ENCODE measurements at regions not wholly inside any gene's neighbourhood (a gene's known extent, or its start where the extent isn't known, plus 50 kb on each side); places are given as distances from the start of the nearest gene placed in this dataset.

- H3K4me1 ChIP-seq (ENCODE audit: insufficient read depth, low read length): no peaks in the 10 kb centered on the region
- no peaks in the 10 kb centered on the region for H3K36me3 ChIP-seq (ENCODE audit: insufficient read depth, low read length)
- intact Hi-C loops (cut with DNase I, micrococcal nuclease): no loop called here
- Mint-ChIP-seq H3K4me1 (ENCODE audit: low read depth) (no peaks in the 10 kb centered on the region), H3K9me3 (no peaks in the 10 kb centered on the region), H3K27ac (no peak overlapping the region), H3K4me3 (no peak overlapping the region), H3K27me3 (no peaks in the 10 kb centered on the region), H3K36me3 (ENCODE audit: low read depth) (no peaks in the 10 kb centered on the region)
- no peak for TF ChIP-seq CTCF (IDR thresholded peaks at IDR 0.05)
- H3K27me3 ChIP-seq (ENCODE audit: control insufficient read depth in 1 of 2, insufficient read depth in 2 of 2, low read length in 2 of 2): no peaks in the 10 kb centered on the region
- no peak overlapping the region for H3K4me3 ChIP-seq (ENCODE audit: low read length)
- ChIA-PET POLR2A (no interaction called here), CTCF (no interaction called here)
- no peak overlapping the region for H3K27ac ChIP-seq (ENCODE audit: low read depth in 1 of 2, low read length in 2 of 2)
- ATAC-seq (ENCODE audit: poor library complexity) (no peak), DNase-seq (no peak)
- H3K9me3 ChIP-seq (ENCODE audit: control insufficient read depth in 1 of 2, insufficient read depth in 1 of 2, low read length in 2 of 2): no peaks in the 10 kb centered on the region
These were observed 297.5 kb downstream of the PCNX1 start for GRCh38 chr14:71204768-71205167.

- H3K4me1 Mint-ChIP-seq (ENCODE audit: low read depth): no peaks in the 10 kb centered on the region
- Histone ChIP-seq H3K27me3 (ENCODE audit: control insufficient read depth in 1 of 2, insufficient read depth in 2 of 2, low read length in 2 of 2) (no peaks in the 10 kb centered on the region), H3K4me1 (ENCODE audit: insufficient read depth, low read length) (no peaks in the 10 kb centered on the region), H3K36me3 (ENCODE audit: insufficient read depth, low read length) (no peaks in the 10 kb centered on the region), H3K27ac (ENCODE audit: low read depth in 1 of 2, low read length in 2 of 2) (no peak overlapping the region), H3K4me3 (ENCODE audit: low read length) (no peak overlapping the region), H3K9me3 (ENCODE audit: control insufficient read depth in 1 of 2, insufficient read depth in 1 of 2, low read length in 2 of 2) (no peaks in the 10 kb centered on the region)
- H3K27me3 Mint-ChIP-seq: no peaks in the 10 kb centered on the region
- ATAC-seq (ENCODE audit: poor library complexity) (no peak), DNase-seq (no peak)
- intact Hi-C loops (cut with DNase I, micrococcal nuclease): no loop called here
- no peak for TF ChIP-seq CTCF (IDR thresholded peaks at IDR 0.05)
- no peak overlapping the region for H3K4me3 Mint-ChIP-seq
- H3K36me3 Mint-ChIP-seq (ENCODE audit: low read depth): no peaks in the 10 kb centered on the region
- H3K9me3 Mint-ChIP-seq: no peaks in the 10 kb centered on the region
- H3K27ac Mint-ChIP-seq: no peak overlapping the region
- POLR2A ChIA-PET: no interaction called here
- CTCF ChIA-PET: no interaction called here
These were observed 298.9 kb downstream of the PCNX1 start for GRCh38 chr14:71206123-71206522.

GRCh38 chr14:71206766-71207371, 299.6 kb downstream of the PCNX1 start:
- DNase-seq (no peak), ATAC-seq (ENCODE audit: poor library complexity) (no peak)
- no peaks in the 10 kb centered on the region for H3K9me3 ChIP-seq (ENCODE audit: control insufficient read depth in 1 of 2, insufficient read depth in 1 of 2, low read length in 2 of 2)
- ChIA-PET POLR2A (no interaction called here), CTCF (no interaction called here)
- H3K4me3 Mint-ChIP-seq: no peak overlapping the region
- no peaks in the 10 kb centered on the region for H3K4me1 ChIP-seq (ENCODE audit: insufficient read depth, low read length)
- H3K36me3 Mint-ChIP-seq (ENCODE audit: low read depth): no peaks in the 10 kb centered on the region
- H3K27ac Mint-ChIP-seq: no peak overlapping the region
- no peak overlapping the region for H3K4me3 ChIP-seq (ENCODE audit: low read length)
- no peaks in the 10 kb centered on the region for H3K36me3 ChIP-seq (ENCODE audit: insufficient read depth, low read length)
- no peak for TF ChIP-seq CTCF (IDR thresholded peaks at IDR 0.05)
- H3K27me3 ChIP-seq (ENCODE audit: control insufficient read depth in 1 of 2, insufficient read depth in 2 of 2, low read length in 2 of 2): no peaks in the 10 kb centered on the region
- intact Hi-C loops (cut with DNase I, micrococcal nuclease): no loop called here
- no peaks in the 10 kb centered on the region for H3K4me1 Mint-ChIP-seq (ENCODE audit: low read depth)
- H3K27ac ChIP-seq (ENCODE audit: low read depth in 1 of 2, low read length in 2 of 2): no peak overlapping the region
- no peaks in the 10 kb centered on the region for H3K27me3 Mint-ChIP-seq
- H3K9me3 Mint-ChIP-seq: no peaks in the 10 kb centered on the region
